Heart right ventricle (tissue), 16 donors: ENCODE measurements at regions not wholly inside any gene's neighbourhood (a gene's known extent, or its start where the extent isn't known, plus 50 kb on each side); places are given as distances from the start of the nearest gene placed in this dataset.

Experiments used
- ATAC-seq, 8 donors: fragments of 200-7000 bp; cut with Tn5 transposase; one replicate each; pipeline ENCODE4 v1.9.1; 2020; ENCODE audit warnings: mild to moderate bottlenecking in 8 of 8, moderate library complexity in 8 of 8, moderate number of reproducible peaks in 1 of 8
- DNase-seq, 2 donors: peaks; one replicate each; pipeline ENCODE4 v3.0.0-alpha.2; 2020
- H3K27ac ChIP-seq, 10 donors: fragments of 200-600 bp; sonication (generic) in 2 of 10; one replicate each; pipeline versions ENCODE4 v1.5.0 to v1.8.0; 2020 to 2022; ENCODE audit warnings: mild to moderate bottlenecking in 3 of 10
- H3K27me3 ChIP-seq, 7 donors: fragments of 200-600 bp; one replicate each; pipeline ENCODE4 v1.8.0; 2021 to 2022; ENCODE audit warnings: mild to moderate bottlenecking in 2 of 7
- H3K36me3 ChIP-seq, 9 donors: fragments of 200-600 bp; sonication (generic) in 1 of 9; one replicate each; pipeline versions ENCODE4 v1.5.0 to v1.8.0; 2020 to 2022; ENCODE audit warnings: mild to moderate bottlenecking in 2 of 9
- H3K4me1 ChIP-seq, 9 donors: fragments of 200-600 bp; sonication (generic) in 1 of 9; one replicate each; pipeline versions ENCODE4 v1.5.0 to v1.8.0; 2020 to 2022; ENCODE audit warnings: mild to moderate bottlenecking in 4 of 9
- H3K4me3 ChIP-seq, 10 donors: fragments of 200-600 bp; sonication (generic) in 2 of 10; one replicate each; pipeline versions ENCODE4 v1.5.0 to v1.8.0; 2020 to 2022; ENCODE audit warnings: mild to moderate bottlenecking in 7 of 10, moderate library complexity in 2 of 10
- H3K9me3 ChIP-seq, 11 donors: fragments of 200-600 bp in 10 of 11; sonication (generic) in 2 of 11; one replicate each; pipeline versions ENCODE4 v1.5.0 to v1.8.0; 2013 to 2022; ENCODE audit warnings: mild to moderate bottlenecking in 2 of 11, control low read depth in 1 of 11, moderate library complexity in 1 of 11
- CTCF ChIP-seq, 9 donors: fragments of 200-600 bp; sonication (generic) in 2 of 9; IDR thresholded peaks; one replicate each; pipeline versions ENCODE4 v1.5.0 to v1.8.0; 2021 to 2022; ENCODE audit warnings: antibody characterized with exemption in 9 of 9, mild to moderate bottlenecking in 5 of 9, moderate library complexity in 1 of 9
- WGBS, 2 donors: extraction: QIAGEN DNeasy Blood & Tissue Kit; methylation state at CpG; one replicate each; pipeline ENCODE4 v1.1.7; 2013; ENCODE audit warnings: inconsistent platforms in 1 of 2; 5-methylcytosine and 5-hydroxymethylcytosine counted together
- intact Hi-C, 10 donors: fragments of 100-400 bp; cut with DNase I; formaldehyde crosslinking; loops; one replicate each; pipeline versions ENCODE4 v1.11.1 to v1.14.2; 2022
- donor health status: Arrhythmogenic right ventricular cardiomyopathy.
- donor health status: ischemic (EF 13 %, LVEDD 7.1; RV severe dilation, severe dysfunction).
- donor health status: healthy with polysubstance abuse.
- donor health status: DM: no; HTN: yes; CAD: no.
- donor health status: DM: no; HTN: no; CAD: no.
- donor health status: ischemic (EF 25% LVEDD 6.9; RV normal size, moderate dysfunction).
- donor health status: ischemic (EF 25% LVEDD 5.7; RV mildly dilated, moderate dysfunction).
- donor health status: healthy.
- donor health status: DM: yes; HTN: yes; CAD: no.
- donor health status: Ischemic cardiomyopathy.
- donor health status: ischemic (EF 35%, LVEDD 5.7; RV mildly dilated, moderate dysfunction).
- donor health status: nonischemic (EF 11% LVEDD 7.7; RV severe dilation, severe dysfunction).
- donor health status: DM: yes; HTN: yes; CAD: no.
- donor health status: PGD.
- donor health status: ischemic (EF 29% LVEDD 5.4; RV normal size, mild dysfunction).
- donor health status: nonischemic (EF 23%, LVEDD 6.1; RV moderate dilation, normal function).

- H3K27ac ChIP-seq = no peak overlapping the region
- no peaks in the 10 kb centered on the region for H3K4me1 ChIP-seq
- H3K27me3 ChIP-seq = no peaks in the 10 kb centered on the region
- H3K9me3 ChIP-seq = no peaks in the 10 kb centered on the region
- no peak overlapping the region for H3K4me3 ChIP-seq
- no peak for TF ChIP-seq CTCF (IDR thresholded peaks at IDR 0.05)
- H3K36me3 ChIP-seq = no peaks in the 10 kb centered on the region
- ATAC-seq = no peak
- intact Hi-C loops = loop anchor here in 1 of 10 donors (1.0 kb wide), 1 partner anchor 10 kb away; no protein-coding TSS in a partner anchor
- no peak for DNase-seq
- WGBS, 2 donors = 76 to 89% methylated on average over 6 of the region's 6 CpGs
These were observed 667.8 kb upstream of the USP24 start for GRCh38 chr1:55882931-55883330.

GRCh38 chr1:55879346-55879745 is 664.2 kb upstream of the USP24 start:
- no peaks in the 10 kb centered on the region for H3K36me3 ChIP-seq
- H3K27ac ChIP-seq = no peak overlapping the region
- no peak for ATAC-seq
- H3K4me1 ChIP-seq = peaks cover 0 to 9% (median 0%) of the 10 kb centered on the region in 9 donors
- no peaks in the 10 kb centered on the region for H3K27me3 ChIP-seq
- intact Hi-C loops = no loop called here
- no peak for TF ChIP-seq CTCF (IDR thresholded peaks at IDR 0.05)
- 96 to 97% methylated on average over 11 of the region's 11 CpGs for WGBS, 2 donors
- no peak for DNase-seq
- H3K4me3 ChIP-seq = no peak overlapping the region
- H3K9me3 ChIP-seq = no peaks in the 10 kb centered on the region

- no peak for TF ChIP-seq CTCF (IDR thresholded peaks at IDR 0.05)
- Histone ChIP-seq H3K4me1 (peaks cover 0 to 9% (median 0%) of the 10 kb centered on the region in 9 donors), H3K9me3 (no peaks in the 10 kb centered on the region), H3K4me3 (no peak overlapping the region), H3K36me3 (no peaks in the 10 kb centered on the region), H3K27me3 (no peaks in the 10 kb centered on the region), H3K27ac (no peak overlapping the region)
- intact Hi-C loops = no loop called here
- no peak for ATAC-seq
- WGBS, 2 donors = 72 to 78% methylated on average over 6 of the region's 6 CpGs
- no peak for DNase-seq
These were observed 662.5 kb upstream of the USP24 start for GRCh38 chr1:55877437-55878232.

GRCh38 chr1:55876276-55877060 is 661.3 kb upstream of the USP24 start:
- DNase-seq = peak; percentile 20 to 32
- intact Hi-C loops = no loop called here
- H3K4me3 ChIP-seq = no peak overlapping the region
- no peak for TF ChIP-seq CTCF (IDR thresholded peaks at IDR 0.05)
- H3K36me3 ChIP-seq = no peaks in the 10 kb centered on the region
- no peak overlapping the region for H3K27ac ChIP-seq
- H3K27me3 ChIP-seq = no peaks in the 10 kb centered on the region
- 66 to 74% methylated on average over 1 of the region's 1 CpG for WGBS, 2 donors
- no peaks in the 10 kb centered on the region for H3K9me3 ChIP-seq
- peak in 4 of 8 donors; percentile 39 to 67 (median 45) for ATAC-seq
- H3K4me1 ChIP-seq = peaks cover 0 to 9% (median 0%) of the 10 kb centered on the region in 9 donors
